MCF 10A (cell line): ENCODE measurements at regions not wholly inside any gene's neighbourhood (a gene's known extent, or its start where the extent isn't known, plus 50 kb on each side); places are given as distances from the start of the nearest gene placed in this dataset.

Experiments
- BruUV-seq: library from RNA; stranded (reverse); fragments of 400-500 nt; replicated peaks from 2 replicates; lab custom pipeline; 2021; lab: Mats Ljungman, UMichigan
- CTCF ChIA-PET: fragments of 300-600 bp; sonication (Branson Sonifier 250); formaldehyde crosslinking; extraction: SDS; loops from one replicate; lab custom pipeline; 2021; ENCODE audit warnings: antibody characterized with exemption, inconsistent platforms; lab: Yijun Ruan, JAX
- POLR2A ChIA-PET: fragments of 300-600, 350-650 bp; sonication (Branson Sonifier 250); formaldehyde crosslinking; extraction: SDS; loops from one replicate; lab custom pipeline; 2020; ENCODE audit warnings: antibody characterized with exemption, inconsistent platforms; lab: Yijun Ruan, JAX
- DNase-seq: peaks from one replicate; pipeline ENCODE4 v3.0.0-alpha.2; 2018; ENCODE audit not compliant: unreplicated experiment
- H3K27ac Mint-ChIP-seq: one replicate; pipeline ENCODE4 v1.8.0; 2022; ENCODE audit warnings: mild to moderate bottlenecking, low read depth, mixed read lengths; ENCODE audit not compliant: unreplicated experiment
- H3K27me3 Mint-ChIP-seq: one replicate; pipeline ENCODE4 v1.8.0; 2022; ENCODE audit warnings: mixed read lengths; ENCODE audit not compliant: insufficient read depth, unreplicated experiment
- H3K36me3 Mint-ChIP-seq: one replicate; pipeline ENCODE4 v1.8.0; 2022; ENCODE audit warnings: mild to moderate bottlenecking, moderate library complexity, mixed read lengths; ENCODE audit not compliant: insufficient read depth, unreplicated experiment
- H3K4me1 Mint-ChIP-seq: one replicate; pipeline ENCODE4 v1.8.0; 2022; ENCODE audit warnings: mixed read lengths; ENCODE audit not compliant: insufficient read depth, unreplicated experiment
- H3K4me3 Mint-ChIP-seq: one replicate; pipeline ENCODE4 v1.8.0; 2022; ENCODE audit warnings: mild to moderate bottlenecking, moderate library complexity, mixed read lengths; ENCODE audit not compliant: unreplicated experiment
- H3K9me3 Mint-ChIP-seq: one replicate; pipeline ENCODE4 v1.8.0; 2022; ENCODE audit warnings: mixed read lengths; ENCODE audit not compliant: unreplicated experiment
- intact Hi-C: fragments of 100-400 bp; cut with micrococcal nuclease; formaldehyde crosslinking; loops from 2 replicates; pipeline ENCODE4 v1.14.1; 2022
- TF ChIP-seq, protein P1 (sequence below): fragments of 200-600 bp; IDR thresholded peaks from one replicate; pipeline ENCODE4 v1.8.0; 2022; ENCODE audit warnings: antibody characterized with exemption, mild to moderate bottlenecking; ENCODE audit not compliant: unreplicated experiment

- Mint-ChIP-seq H3K36me3 (no peaks in the 10 kb centered on the region), H3K4me1 (no peaks in the 10 kb centered on the region), H3K9me3 (no peaks in the 10 kb centered on the region), H3K27ac (no peak overlapping the region), H3K4me3 (no peak overlapping the region), H3K27me3 (no peaks in the 10 kb centered on the region)
- ChIA-PET CTCF (interaction anchor here (0.5 to 0.6 kb wide), 2 partner anchors 60 to 288 kb away, joined by 3 to 4 read pairs; no protein-coding TSS in a partner anchor), POLR2A (no interaction called here)
- TF ChIP-seq, protein P1, sequence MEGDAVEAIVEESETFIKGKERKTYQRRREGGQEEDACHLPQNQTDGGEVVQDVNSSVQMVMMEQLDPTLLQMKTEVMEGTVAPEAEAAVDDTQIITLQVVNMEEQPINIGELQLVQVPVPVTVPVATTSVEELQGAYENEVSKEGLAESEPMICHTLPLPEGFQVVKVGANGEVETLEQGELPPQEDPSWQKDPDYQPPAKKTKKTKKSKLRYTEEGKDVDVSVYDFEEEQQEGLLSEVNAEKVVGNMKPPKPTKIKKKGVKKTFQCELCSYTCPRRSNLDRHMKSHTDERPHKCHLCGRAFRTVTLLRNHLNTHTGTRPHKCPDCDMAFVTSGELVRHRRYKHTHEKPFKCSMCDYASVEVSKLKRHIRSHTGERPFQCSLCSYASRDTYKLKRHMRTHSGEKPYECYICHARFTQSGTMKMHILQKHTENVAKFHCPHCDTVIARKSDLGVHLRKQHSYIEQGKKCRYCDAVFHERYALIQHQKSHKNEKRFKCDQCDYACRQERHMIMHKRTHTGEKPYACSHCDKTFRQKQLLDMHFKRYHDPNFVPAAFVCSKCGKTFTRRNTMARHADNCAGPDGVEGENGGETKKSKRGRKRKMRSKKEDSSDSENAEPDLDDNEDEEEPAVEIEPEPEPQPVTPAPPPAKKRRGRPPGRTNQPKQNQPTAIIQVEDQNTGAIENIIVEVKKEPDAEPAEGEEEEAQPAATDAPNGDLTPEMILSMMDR: no peak
- intact Hi-C loops: no loop called here
- BruUV-seq: no TSS peak
- DNase-seq: no peak
These were observed 1044.4 kb downstream of the PLA2G4A start for GRCh38 chr1:187873126-187873525.

GRCh38 chr1:187876775-187877174, 1048.0 kb downstream of the PLA2G4A start:
- H3K36me3 Mint-ChIP-seq: no peaks in the 10 kb centered on the region
- no peaks in the 10 kb centered on the region for H3K27me3 Mint-ChIP-seq
- POLR2A ChIA-PET: no interaction called here
- no peaks in the 10 kb centered on the region for H3K9me3 Mint-ChIP-seq
- no peak overlapping the region for H3K4me3 Mint-ChIP-seq
- no TSS peak for BruUV-seq
- H3K4me1 Mint-ChIP-seq: no peaks in the 10 kb centered on the region
- intact Hi-C loops: no loop called here
- TF ChIP-seq, protein P1: no peak
- H3K27ac Mint-ChIP-seq: no peak overlapping the region
- CTCF ChIA-PET: interaction anchor here (0.5 kb wide), 1 partner anchor 1376 kb away, joined by 4 read pairs; no protein-coding TSS in a partner anchor
- no peak for DNase-seq

GRCh38 chr1:187877220-187877619, 1048.5 kb downstream of the PLA2G4A start:
- Mint-ChIP-seq H3K4me1 (no peaks in the 10 kb centered on the region), H3K4me3 (no peak overlapping the region), H3K27me3 (no peaks in the 10 kb centered on the region), H3K9me3 (no peaks in the 10 kb centered on the region), H3K36me3 (no peaks in the 10 kb centered on the region), H3K27ac (no peak overlapping the region)
- CTCF ChIA-PET: interaction anchor here (0.5 kb wide), 1 partner anchor 1376 kb away, joined by 4 read pairs; no protein-coding TSS in a partner anchor
- TF ChIP-seq, protein P1: no peak
- intact Hi-C loops: no loop called here
- BruUV-seq: no TSS peak
- DNase-seq: no peak
- POLR2A ChIA-PET: no interaction called here

- ChIA-PET CTCF (interaction anchor here (1.0 kb wide), 1 partner anchor 43 kb away, joined by 3 read pairs; no protein-coding TSS in a partner anchor), POLR2A (no interaction called here)
- Mint-ChIP-seq H3K9me3 (no peaks in the 10 kb centered on the region), H3K4me3 (no peak overlapping the region), H3K27me3 (no peaks in the 10 kb centered on the region), H3K36me3 (no peaks in the 10 kb centered on the region), H3K4me1 (no peaks in the 10 kb centered on the region), H3K27ac (no peak overlapping the region)
- DNase-seq: no peak
- intact Hi-C loops: no loop called here
- TF ChIP-seq, protein P1: no peak
- BruUV-seq: no TSS peak
These were observed 1050.1 kb downstream of the PLA2G4A start for GRCh38 chr1:187878883-187879282.
